Psoas muscle (tissue), 7 donors: ENCODE measurements at regions not wholly inside any gene's neighbourhood (a gene's known extent, or its start where the extent isn't known, plus 50 kb on each side); places are given as distances from the start of the nearest gene placed in this dataset.
A peak's percentile ranks its signal among the peaks of the same experiment; 100 is the strongest.

Source experiments
- ATAC-seq, 4 donors: fragments of 200-7000 bp; cut with Tn5 transposase; one replicate each; pipeline ENCODE4 v1.9.1; 2020; ENCODE audit warnings: moderate library complexity in 3 of 4, mild to moderate bottlenecking in 2 of 4
- DNase-seq, 2 donors: peaks; one replicate each; pipeline ENCODE4 v3.0.0-alpha.2; 2020
- H3K27ac ChIP-seq: fragments of 200-600 bp; one replicate; pipeline ENCODE4 v1.8.0; 2022
- H3K27me3 ChIP-seq, 3 donors: fragments of 200-600 bp in 1 of 3; one replicate each; pipeline versions ENCODE4 v1.6.1 to v1.8.0; 2013 to 2022; ENCODE audit warnings: low read length in 2 of 3, mild to moderate bottlenecking in 2 of 3, moderate library complexity in 1 of 3; ENCODE audit not compliant: insufficient read depth in 3 of 3
- H3K36me3 ChIP-seq, 2 donors: fragments of 200-600 bp in 1 of 2; one replicate each; pipeline versions ENCODE4 v1.6.1 to v1.8.0; 2013 to 2022; ENCODE audit warnings: low read depth in 1 of 2, mild to moderate bottlenecking in 1 of 2, moderate library complexity in 1 of 2; ENCODE audit not compliant: insufficient read depth in 1 of 2
- H3K4me1 ChIP-seq: fragments of 200-600 bp; one replicate; pipeline ENCODE4 v1.8.0; 2022
- H3K4me3 ChIP-seq: fragments of 200-600 bp; one replicate; pipeline ENCODE4 v1.8.0; 2022; ENCODE audit warnings: mild to moderate bottlenecking
- H3K9me3 ChIP-seq: fragments of 200-600 bp; one replicate; pipeline ENCODE4 v1.8.0; 2022
- WGBS, 3 donors: extraction: QIAGEN DNeasy Blood & Tissue Kit; methylation state at CpG; one replicate each; pipeline versions ENCODE4 v1.1.6 to v1.1.7; 2013; 5-methylcytosine and 5-hydroxymethylcytosine counted together
- intact Hi-C, 2 donors: fragments of 100-400 bp; cut with DNase I; formaldehyde crosslinking; loops; one replicate each; pipeline versions ENCODE4 v1.11.0 to v1.14.2; 2022
- TF ChIP-seq, protein P1 (sequence below): fragments of 200-600 bp; IDR thresholded peaks from one replicate; pipeline ENCODE4 v1.8.0; 2022; ENCODE audit warnings: antibody characterized with exemption
- donor health status: healthy with polysubstance abuse.
- donor health status: DM: no; HTN: no; CAD: no; lungs with moderate emphysema.
- donor health status: Bipolar disorder and iron deficiency.
- donor health status: healthy.
- donor health status: DM: yes; HTN: yes; CAD: no.
- donor health status: DM: no; HTN: no; CAD: no.
- donor health status: DM: yes; HTN: yes; CAD: no.

DNA sequence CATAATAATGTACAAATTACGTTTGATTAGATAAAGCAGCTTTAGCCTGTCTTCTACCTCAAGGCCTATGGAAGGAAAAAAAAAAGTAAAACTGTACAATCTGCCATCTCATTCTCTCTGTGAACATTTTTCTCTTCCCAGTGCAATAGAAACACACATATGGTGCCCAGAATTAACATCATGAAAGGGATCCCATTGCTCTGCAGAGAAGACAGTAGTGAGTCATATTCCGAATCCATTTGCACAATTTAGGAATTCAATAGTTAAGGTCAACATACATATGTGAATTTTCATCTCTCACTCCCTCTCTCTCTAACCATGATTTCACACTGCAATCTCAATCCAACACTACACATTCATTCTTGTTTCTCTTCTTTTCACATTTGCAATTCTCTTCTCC lies 640.9 kb upstream of the SOX11 start:
- intact Hi-C loops = no loop called here
- Histone ChIP-seq H3K4me1 (no peaks in the 10 kb centered on the region), H3K27me3 (no peaks in the 10 kb centered on the region), H3K4me3 (no peak overlapping the region), H3K9me3 (peaks cover 3% of the 10 kb centered on the region), H3K36me3 (no peaks in the 10 kb centered on the region), H3K27ac (no peak overlapping the region)
- ATAC-seq = no peak
- TF ChIP-seq, protein P1, sequence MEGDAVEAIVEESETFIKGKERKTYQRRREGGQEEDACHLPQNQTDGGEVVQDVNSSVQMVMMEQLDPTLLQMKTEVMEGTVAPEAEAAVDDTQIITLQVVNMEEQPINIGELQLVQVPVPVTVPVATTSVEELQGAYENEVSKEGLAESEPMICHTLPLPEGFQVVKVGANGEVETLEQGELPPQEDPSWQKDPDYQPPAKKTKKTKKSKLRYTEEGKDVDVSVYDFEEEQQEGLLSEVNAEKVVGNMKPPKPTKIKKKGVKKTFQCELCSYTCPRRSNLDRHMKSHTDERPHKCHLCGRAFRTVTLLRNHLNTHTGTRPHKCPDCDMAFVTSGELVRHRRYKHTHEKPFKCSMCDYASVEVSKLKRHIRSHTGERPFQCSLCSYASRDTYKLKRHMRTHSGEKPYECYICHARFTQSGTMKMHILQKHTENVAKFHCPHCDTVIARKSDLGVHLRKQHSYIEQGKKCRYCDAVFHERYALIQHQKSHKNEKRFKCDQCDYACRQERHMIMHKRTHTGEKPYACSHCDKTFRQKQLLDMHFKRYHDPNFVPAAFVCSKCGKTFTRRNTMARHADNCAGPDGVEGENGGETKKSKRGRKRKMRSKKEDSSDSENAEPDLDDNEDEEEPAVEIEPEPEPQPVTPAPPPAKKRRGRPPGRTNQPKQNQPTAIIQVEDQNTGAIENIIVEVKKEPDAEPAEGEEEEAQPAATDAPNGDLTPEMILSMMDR = no peak
- WGBS, 3 donors = 91 to 92% (median 91%) methylated on average over 2 of the region's 2 CpGs
- no peak for DNase-seq

DNA sequence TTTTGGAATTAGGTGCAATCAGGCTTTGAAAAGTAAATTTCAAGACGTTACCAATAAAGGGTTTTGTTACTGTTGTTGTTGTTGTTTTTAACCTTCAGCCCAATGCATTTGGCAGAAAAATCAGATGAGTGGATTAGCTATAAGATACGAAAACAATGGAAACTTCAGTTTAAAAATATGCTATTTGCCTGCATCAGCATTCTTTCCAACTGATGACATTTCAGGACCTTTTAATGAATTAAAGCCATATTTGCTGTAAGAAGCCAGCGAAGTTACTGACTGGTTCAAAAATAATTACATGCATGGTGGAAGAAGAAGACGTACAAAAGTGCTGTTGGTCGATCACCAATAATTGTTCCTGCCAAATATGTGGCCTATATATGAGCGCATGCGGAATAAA lies 639.3 kb upstream of the SOX11 start:
- Histone ChIP-seq H3K4me1 (no peaks in the 10 kb centered on the region), H3K4me3 (no peak overlapping the region), H3K27ac (no peak overlapping the region), H3K27me3 (no peaks in the 10 kb centered on the region), H3K36me3 (no peaks in the 10 kb centered on the region), H3K9me3 (no peaks in the 10 kb centered on the region)
- no peak for ATAC-seq
- DNase-seq = no peak
- TF ChIP-seq, protein P1 = no peak
- 69 to 85% (median 79%) methylated on average over 7 of the region's 7 CpGs for WGBS, 3 donors
- intact Hi-C loops = no loop called here

DNA sequence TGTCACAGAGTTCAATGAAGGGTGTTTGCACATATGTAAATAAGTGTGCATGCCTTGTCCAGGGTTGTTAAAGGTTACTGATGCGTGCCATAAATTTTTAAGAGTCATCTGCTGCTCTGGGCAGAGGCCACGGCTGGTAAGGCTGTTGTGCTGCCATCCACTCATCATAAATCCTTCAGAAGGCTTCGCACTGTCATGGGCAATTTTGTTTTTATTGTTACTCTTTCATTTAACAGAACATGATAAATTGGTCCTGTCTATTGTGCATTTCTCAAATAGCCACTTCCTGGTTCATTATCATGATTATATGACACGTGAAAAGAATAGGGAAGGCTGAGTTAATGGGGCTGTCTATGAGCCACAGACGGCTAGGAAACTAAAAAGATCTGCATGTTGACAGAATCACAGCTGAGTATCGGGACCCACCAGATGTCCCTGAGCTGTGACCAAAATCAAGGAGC lies 634.3 kb upstream of the SOX11 start:
- H3K27ac ChIP-seq = peak overlapping the region; percentile 62

DNA sequence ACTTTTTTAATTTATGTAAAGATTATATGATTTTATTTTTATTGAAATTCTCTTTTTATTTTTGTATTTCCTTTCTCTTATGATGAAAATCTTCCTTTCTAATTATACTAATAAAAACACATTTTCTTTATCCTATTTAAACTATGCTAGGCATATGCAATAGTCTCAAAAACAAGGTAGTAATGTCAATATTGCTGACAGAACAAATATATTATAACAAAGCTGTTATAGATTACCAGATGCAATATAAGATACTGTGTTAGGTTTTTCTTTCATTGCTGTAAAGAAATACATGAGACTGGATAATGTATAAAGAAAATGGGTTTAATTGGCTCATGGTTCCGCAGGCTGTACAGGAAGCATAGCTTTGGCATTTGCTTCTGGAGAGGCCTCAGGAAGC lies 631.2 kb upstream of the SOX11 start:
- no peak for ATAC-seq
- WGBS, 3 donors = 63 to 88% (median 64%) methylated on average over 1 of the region's 1 CpG
- H3K27me3 ChIP-seq = no peaks in the 10 kb centered on the region
- H3K9me3 ChIP-seq = no peaks in the 10 kb centered on the region
- TF ChIP-seq, protein P1 = no peak
- intact Hi-C loops = no loop called here
- H3K4me1 ChIP-seq = peaks cover 15% of the 10 kb centered on the region
- peak overlapping the region; percentile 56 for H3K27ac ChIP-seq
- no peak overlapping the region for H3K4me3 ChIP-seq
- H3K36me3 ChIP-seq = no peaks in the 10 kb centered on the region
- DNase-seq = no peak

More for the DNA sequence above, 634.3 kb upstream of the SOX11 start:
- ATAC-seq (peak; percentile 37 to 89 (median 80)), DNase-seq (no peak)
- WGBS, 3 donors = 14 to 30% (median 20%) methylated on average over 6 of the region's 6 CpGs
- Histone ChIP-seq H3K4me3 (no peak overlapping the region), H3K36me3 (no peaks in the 10 kb centered on the region), H3K4me1 (peaks cover 5% of the 10 kb centered on the region), H3K9me3 (no peaks in the 10 kb centered on the region), H3K27me3 (no peaks in the 10 kb centered on the region)
- intact Hi-C loops = no loop called here
- TF ChIP-seq, protein P1 = no peak

DNA sequence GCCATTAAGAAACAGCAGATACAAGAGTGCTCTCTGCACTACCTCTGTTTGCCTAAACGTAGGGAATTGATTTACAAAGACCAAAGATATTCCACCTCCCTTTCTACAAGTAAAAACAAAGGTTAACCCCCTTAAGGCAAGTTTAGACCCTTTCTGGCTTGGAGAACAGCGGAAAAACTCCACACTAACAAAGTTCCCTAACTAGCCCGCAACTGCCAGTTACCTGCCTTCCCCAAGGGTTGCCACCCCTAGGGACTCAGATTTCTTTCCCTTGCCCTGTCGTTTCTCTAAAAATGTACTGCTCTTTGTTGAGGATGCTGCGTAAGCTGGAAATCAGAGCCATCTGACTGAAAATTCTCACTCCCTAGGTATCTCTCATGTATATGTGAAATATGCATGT lies 627.5 kb upstream of the SOX11 start:
- H3K36me3 ChIP-seq = no peaks in the 10 kb centered on the region
- TF ChIP-seq, protein P1 = no peak
- WGBS, 3 donors = 60 to 63% (median 61%) methylated on average over 5 of the region's 5 CpGs
- intact Hi-C loops = no loop called here
- H3K4me3 ChIP-seq = no peak overlapping the region
- no peak for DNase-seq
- H3K27me3 ChIP-seq = no peaks in the 10 kb centered on the region
- ATAC-seq = no peak
- no peak overlapping the region for H3K27ac ChIP-seq
- no peaks in the 10 kb centered on the region for H3K9me3 ChIP-seq
- H3K4me1 ChIP-seq = peaks cover 15% of the 10 kb centered on the region
